Liver (tissue), 8 donors: ENCODE measurements at regions not wholly inside any gene's neighbourhood (a gene's known extent, or its start where the extent isn't known, plus 50 kb on each side); places are given as distances from the start of the nearest gene placed in this dataset.

Experiments
- DNase-seq: peaks from one replicate; pipeline ENCODE4 v3.0.0-alpha.2; 2017; ENCODE audit warnings: low spot score
- H3K27ac ChIP-seq, 2 donors: one replicate each; pipeline ENCODE4 v1.7.0; 2013; ENCODE audit warnings: inconsistent platforms in 2 of 2, low read length in 2 of 2, control low read depth in 1 of 2, low read depth in 1 of 2, mild to moderate bottlenecking in 1 of 2
- H3K27me3 ChIP-seq, 4 donors: one replicate each; pipeline versions ENCODE4 v1.6.1 to v1.7.0; 2013; ENCODE audit warnings: low read length in 3 of 4, inconsistent platforms in 1 of 4, mild to moderate bottlenecking in 1 of 4, moderate library complexity in 1 of 4; ENCODE audit not compliant: control insufficient read depth in 4 of 4, insufficient read depth in 4 of 4
- H3K36me3 ChIP-seq, 4 donors: one replicate each; pipeline versions ENCODE4 v1.6.1 to v1.7.0; 2013; ENCODE audit warnings: low read length in 3 of 4, mild to moderate bottlenecking in 3 of 4, low read depth in 1 of 4, moderate library complexity in 1 of 4; ENCODE audit not compliant: control insufficient read depth in 4 of 4, insufficient read depth in 3 of 4
- H3K4me1 ChIP-seq, 4 donors: one replicate each; pipeline versions ENCODE4 v1.6.1 to v1.7.0; 2013; ENCODE audit warnings: low read length in 3 of 4, mild to moderate bottlenecking in 3 of 4, moderate library complexity in 1 of 4; ENCODE audit not compliant: control insufficient read depth in 4 of 4, insufficient read depth in 4 of 4
- H3K4me3 ChIP-seq, 3 donors: one replicate each; pipeline versions ENCODE4 v1.6.1 to v1.7.0; 2013; ENCODE audit warnings: low read length in 3 of 3, control low read depth in 1 of 3, low read depth in 1 of 3, mild to moderate bottlenecking in 1 of 3
- H3K9ac ChIP-seq, 2 donors: one replicate each; pipeline ENCODE4 v1.7.0; 2013; ENCODE audit warnings: low read length in 2 of 2, mild to moderate bottlenecking in 2 of 2, moderate library complexity in 2 of 2, control low read depth in 1 of 2, low read depth in 1 of 2
- H3K9me3 ChIP-seq, 4 donors: one replicate each; pipeline versions ENCODE4 v1.6.1 to v1.7.0; 2013; ENCODE audit warnings: low read length in 3 of 4; ENCODE audit not compliant: control insufficient read depth in 4 of 4
- EGR1 ChIP-seq, 2 donors: IDR thresholded peaks; 2 replicates each; pipeline ENCODE4 v1.6.1; 2016 to 2018; ENCODE audit warnings: antibody characterized with exemption in 2 of 2, low read depth in 2 of 2
- FOXA1 ChIP-seq: IDR thresholded peaks from 2 replicates; pipeline ENCODE4 v1.6.1; 2016; ENCODE audit warnings: antibody characterized with exemption
- FOXA2 ChIP-seq: IDR thresholded peaks from 2 replicates; pipeline ENCODE4 v1.6.1; 2016; ENCODE audit warnings: antibody characterized with exemption
- GABPA ChIP-seq, 2 donors: IDR thresholded peaks in 1 of 2; conservative IDR thresholded peaks in 1 of 2; 2 replicates each; pipeline ENCODE4 v1.6.1; 2016; ENCODE audit warnings: antibody characterized with exemption in 2 of 2, mild to moderate bottlenecking in 1 of 2, moderate library complexity in 1 of 2
- HNF4A ChIP-seq, 2 donors: conservative IDR thresholded peaks; 2 replicates each; pipeline ENCODE4 v1.6.1; 2016; ENCODE audit warnings: antibody characterized with exemption in 2 of 2, mild to moderate bottlenecking in 2 of 2
- HNF4G ChIP-seq: IDR thresholded peaks from 2 replicates; pipeline ENCODE4 v1.6.1; 2016; ENCODE audit warnings: antibody characterized with exemption
- JUND ChIP-seq, 2 donors: IDR thresholded peaks; 2 replicates each; pipeline ENCODE4 v1.6.1; 2016; ENCODE audit warnings: antibody characterized with exemption in 2 of 2
- NR2F2 ChIP-seq: IDR thresholded peaks from 2 replicates; pipeline ENCODE4 v1.6.1; 2016; ENCODE audit warnings: antibody characterized with exemption
- RAD21 ChIP-seq, 2 donors: IDR thresholded peaks; 2 replicates each; pipeline ENCODE4 v1.6.1; 2016; ENCODE audit warnings: antibody characterized with exemption in 2 of 2, mild to moderate bottlenecking in 2 of 2
- RXRA ChIP-seq, 2 donors: IDR thresholded peaks; 2 replicates each; pipeline ENCODE4 v1.6.1; 2017 to 2018; ENCODE audit warnings: antibody characterized with exemption in 2 of 2, mild to moderate bottlenecking in 1 of 2
- SP1 ChIP-seq: IDR thresholded peaks from 2 replicates; pipeline ENCODE4 v1.6.1; 2018; ENCODE audit warnings: antibody characterized with exemption, mild to moderate bottlenecking
- TAF1 ChIP-seq: conservative IDR thresholded peaks from 2 replicates; pipeline ENCODE4 v1.6.1; 2016; ENCODE audit warnings: antibody characterized with exemption, mild to moderate bottlenecking
- WGBS: extraction: QIAGEN DNeasy Blood & Tissue Kit; methylation state at CpG from one replicate; pipeline ENCODE4 v1.1.7; 2013; 5-methylcytosine and 5-hydroxymethylcytosine counted together
- TF ChIP-seq, protein P1 (sequence below): IDR thresholded peaks from 2 replicates; pipeline ENCODE4 v1.6.1; 2016; ENCODE audit warnings: antibody characterized with exemption
- TF ChIP-seq, protein P2 (sequence below): IDR thresholded peaks from 2 replicates; pipeline ENCODE4 v1.6.1; 2016; ENCODE audit warnings: antibody characterized with exemption
- TF ChIP-seq, protein P3 (sequence below): fragments of 150-350 bp; IDR thresholded peaks from 2 replicates; pipeline ENCODE4 v1.5.1; 2017; ENCODE audit warnings: improper control_type of control experiment, low read depth, low read length; ENCODE audit not compliant: missing input control
- TF ChIP-seq, protein P4 (sequence below): IDR thresholded peaks from 2 replicates; pipeline ENCODE4 v1.6.1; 2016; ENCODE audit warnings: antibody characterized with exemption
- TF ChIP-seq, protein P5 (sequence below): IDR thresholded peaks from 2 replicates; pipeline ENCODE4 v1.6.1; 2016; ENCODE audit warnings: antibody characterized with exemption, mild to moderate bottlenecking
- donor health status: healthy.
- donor health status: healthy.
- donor health status: healthy.
- donor health status: healthy.
- donor health status: healthy.

DNA sequence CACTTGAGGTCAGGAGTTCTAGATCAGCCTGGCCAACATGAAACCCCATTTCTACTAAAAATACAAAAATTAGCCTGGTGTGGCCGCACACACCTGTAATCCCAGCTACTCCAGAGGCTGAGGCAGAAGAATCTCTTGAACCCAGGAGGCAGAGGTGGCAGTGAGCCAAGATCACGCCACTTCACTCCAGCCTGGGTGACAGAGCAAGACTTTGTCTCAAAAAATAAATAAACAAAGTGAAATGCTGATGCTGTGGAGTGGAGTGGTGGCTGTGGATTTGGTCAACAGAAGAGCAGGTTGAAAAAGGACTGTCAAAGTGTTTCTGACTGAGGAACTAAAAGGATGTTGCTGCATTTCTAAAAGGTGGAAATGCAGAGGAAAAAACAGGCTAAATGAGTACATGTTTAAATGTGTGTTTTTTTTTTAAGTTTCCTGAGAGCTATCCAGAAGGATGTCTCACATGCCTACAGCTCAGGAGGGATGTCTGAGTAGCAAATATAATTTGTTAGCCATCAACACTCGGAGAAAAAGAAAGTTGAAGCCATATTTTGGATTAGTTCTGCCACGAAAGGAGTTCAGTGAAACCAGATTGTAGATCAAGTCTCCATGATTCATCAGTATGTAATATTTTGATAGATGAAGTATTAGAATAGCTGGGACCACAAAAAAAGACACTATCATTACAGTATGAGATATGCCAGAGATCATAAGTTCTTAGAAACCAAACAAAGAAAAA, 621.1 kb upstream of the ADGRB3 start:
- no peaks in the 10 kb centered on the region for H3K27me3 ChIP-seq
- H3K9ac ChIP-seq = no peak overlapping the region
- whole genome bisulfite sequencing = 57% methylated on average over 4 of the region's 4 CpGs
- H3K27ac ChIP-seq = no peak overlapping the region
- H3K4me1 ChIP-seq = no peaks in the 10 kb centered on the region
- no peak overlapping the region for H3K4me3 ChIP-seq
- no peaks in the 10 kb centered on the region for H3K9me3 ChIP-seq
- no peak for DNase-seq
- no peak for TF ChIP-seq RAD21 (IDR thresholded peaks at IDR 0.05)
- H3K36me3 ChIP-seq = no peaks in the 10 kb centered on the region

DNA sequence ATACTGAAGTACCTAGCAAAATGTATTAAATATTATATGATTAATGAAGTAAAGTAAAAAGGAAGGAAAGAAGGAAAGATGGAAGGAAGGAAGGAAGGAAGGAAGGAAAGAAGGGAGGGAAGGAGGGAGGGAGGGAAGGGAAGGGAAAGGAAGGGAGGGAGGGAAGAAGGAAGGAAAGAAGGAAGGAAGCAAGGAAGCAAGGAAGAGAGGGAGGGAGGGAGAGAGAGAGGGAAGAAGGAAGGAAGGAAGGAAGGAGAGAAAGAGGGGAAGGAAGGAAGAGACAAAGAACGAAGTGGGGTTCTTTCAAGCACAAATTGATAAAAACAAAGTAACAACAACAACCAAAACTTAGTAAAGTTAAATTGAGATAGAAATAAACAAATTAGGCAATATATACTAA, 622.3 kb upstream of the ADGRB3 start:
- no peaks in the 10 kb centered on the region for H3K9me3 ChIP-seq
- H3K27me3 ChIP-seq = no peaks in the 10 kb centered on the region
- no peak overlapping the region for H3K9ac ChIP-seq
- no peak overlapping the region for H3K4me3 ChIP-seq
- DNase-seq = no peak
- WGBS = 60% methylated on average over 1 of the region's 1 CpG
- H3K36me3 ChIP-seq = no peaks in the 10 kb centered on the region
- TF ChIP-seq JUND (IDR thresholded peaks at IDR 0.05) (no peak), HNF4G (no peak), NR2F2 (no peak), RXRA (IDR thresholded peaks at IDR 0.05) (no peak), RAD21 (IDR thresholded peaks at IDR 0.05) (no peak), SP1 (no peak), GABPA (IDR thresholded peaks at IDR 0.05 in 1 of 2, conservative IDR thresholded peaks at IDR 0.05 in 1 of 2) (no peak), FOXA1 (no peak), EGR1 (IDR thresholded peaks at IDR 0.05; ENCODE audit: low read depth in 2 of 2) (no peak), HNF4A (conservative IDR thresholded peaks at IDR 0.05) (no peak), TAF1 (no peak), FOXA2 (no peak)
- TF ChIP-seq, protein P1, sequence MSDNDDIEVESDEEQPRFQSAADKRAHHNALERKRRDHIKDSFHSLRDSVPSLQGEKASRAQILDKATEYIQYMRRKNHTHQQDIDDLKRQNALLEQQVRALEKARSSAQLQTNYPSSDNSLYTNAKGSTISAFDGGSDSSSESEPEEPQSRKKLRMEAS = no peak
- TF ChIP-seq, protein P2, sequence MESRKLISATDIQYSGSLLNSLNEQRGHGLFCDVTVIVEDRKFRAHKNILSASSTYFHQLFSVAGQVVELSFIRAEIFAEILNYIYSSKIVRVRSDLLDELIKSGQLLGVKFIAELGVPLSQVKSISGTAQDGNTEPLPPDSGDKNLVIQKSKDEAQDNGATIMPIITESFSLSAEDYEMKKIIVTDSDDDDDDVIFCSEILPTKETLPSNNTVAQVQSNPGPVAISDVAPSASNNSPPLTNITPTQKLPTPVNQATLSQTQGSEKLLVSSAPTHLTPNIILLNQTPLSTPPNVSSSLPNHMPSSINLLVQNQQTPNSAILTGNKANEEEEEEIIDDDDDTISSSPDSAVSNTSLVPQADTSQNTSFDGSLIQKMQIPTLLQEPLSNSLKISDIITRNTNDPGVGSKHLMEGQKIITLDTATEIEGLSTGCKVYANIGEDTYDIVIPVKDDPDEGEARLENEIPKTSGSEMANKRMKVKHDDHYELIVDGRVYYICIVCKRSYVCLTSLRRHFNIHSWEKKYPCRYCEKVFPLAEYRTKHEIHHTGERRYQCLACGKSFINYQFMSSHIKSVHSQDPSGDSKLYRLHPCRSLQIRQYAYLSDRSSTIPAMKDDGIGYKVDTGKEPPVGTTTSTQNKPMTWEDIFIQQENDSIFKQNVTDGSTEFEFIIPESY = no peak
- TF ChIP-seq, protein P3, sequence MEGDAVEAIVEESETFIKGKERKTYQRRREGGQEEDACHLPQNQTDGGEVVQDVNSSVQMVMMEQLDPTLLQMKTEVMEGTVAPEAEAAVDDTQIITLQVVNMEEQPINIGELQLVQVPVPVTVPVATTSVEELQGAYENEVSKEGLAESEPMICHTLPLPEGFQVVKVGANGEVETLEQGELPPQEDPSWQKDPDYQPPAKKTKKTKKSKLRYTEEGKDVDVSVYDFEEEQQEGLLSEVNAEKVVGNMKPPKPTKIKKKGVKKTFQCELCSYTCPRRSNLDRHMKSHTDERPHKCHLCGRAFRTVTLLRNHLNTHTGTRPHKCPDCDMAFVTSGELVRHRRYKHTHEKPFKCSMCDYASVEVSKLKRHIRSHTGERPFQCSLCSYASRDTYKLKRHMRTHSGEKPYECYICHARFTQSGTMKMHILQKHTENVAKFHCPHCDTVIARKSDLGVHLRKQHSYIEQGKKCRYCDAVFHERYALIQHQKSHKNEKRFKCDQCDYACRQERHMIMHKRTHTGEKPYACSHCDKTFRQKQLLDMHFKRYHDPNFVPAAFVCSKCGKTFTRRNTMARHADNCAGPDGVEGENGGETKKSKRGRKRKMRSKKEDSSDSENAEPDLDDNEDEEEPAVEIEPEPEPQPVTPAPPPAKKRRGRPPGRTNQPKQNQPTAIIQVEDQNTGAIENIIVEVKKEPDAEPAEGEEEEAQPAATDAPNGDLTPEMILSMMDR = no peak
- TF ChIP-seq, protein P4, sequence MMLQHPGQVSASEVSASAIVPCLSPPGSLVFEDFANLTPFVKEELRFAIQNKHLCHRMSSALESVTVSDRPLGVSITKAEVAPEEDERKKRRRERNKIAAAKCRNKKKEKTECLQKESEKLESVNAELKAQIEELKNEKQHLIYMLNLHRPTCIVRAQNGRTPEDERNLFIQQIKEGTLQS = no peak
- TF ChIP-seq, protein P5, sequence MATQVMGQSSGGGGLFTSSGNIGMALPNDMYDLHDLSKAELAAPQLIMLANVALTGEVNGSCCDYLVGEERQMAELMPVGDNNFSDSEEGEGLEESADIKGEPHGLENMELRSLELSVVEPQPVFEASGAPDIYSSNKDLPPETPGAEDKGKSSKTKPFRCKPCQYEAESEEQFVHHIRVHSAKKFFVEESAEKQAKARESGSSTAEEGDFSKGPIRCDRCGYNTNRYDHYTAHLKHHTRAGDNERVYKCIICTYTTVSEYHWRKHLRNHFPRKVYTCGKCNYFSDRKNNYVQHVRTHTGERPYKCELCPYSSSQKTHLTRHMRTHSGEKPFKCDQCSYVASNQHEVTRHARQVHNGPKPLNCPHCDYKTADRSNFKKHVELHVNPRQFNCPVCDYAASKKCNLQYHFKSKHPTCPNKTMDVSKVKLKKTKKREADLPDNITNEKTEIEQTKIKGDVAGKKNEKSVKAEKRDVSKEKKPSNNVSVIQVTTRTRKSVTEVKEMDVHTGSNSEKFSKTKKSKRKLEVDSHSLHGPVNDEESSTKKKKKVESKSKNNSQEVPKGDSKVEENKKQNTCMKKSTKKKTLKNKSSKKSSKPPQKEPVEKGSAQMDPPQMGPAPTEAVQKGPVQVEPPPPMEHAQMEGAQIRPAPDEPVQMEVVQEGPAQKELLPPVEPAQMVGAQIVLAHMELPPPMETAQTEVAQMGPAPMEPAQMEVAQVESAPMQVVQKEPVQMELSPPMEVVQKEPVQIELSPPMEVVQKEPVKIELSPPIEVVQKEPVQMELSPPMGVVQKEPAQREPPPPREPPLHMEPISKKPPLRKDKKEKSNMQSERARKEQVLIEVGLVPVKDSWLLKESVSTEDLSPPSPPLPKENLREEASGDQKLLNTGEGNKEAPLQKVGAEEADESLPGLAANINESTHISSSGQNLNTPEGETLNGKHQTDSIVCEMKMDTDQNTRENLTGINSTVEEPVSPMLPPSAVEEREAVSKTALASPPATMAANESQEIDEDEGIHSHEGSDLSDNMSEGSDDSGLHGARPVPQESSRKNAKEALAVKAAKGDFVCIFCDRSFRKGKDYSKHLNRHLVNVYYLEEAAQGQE = no peak
- no peaks in the 10 kb centered on the region for H3K4me1 ChIP-seq
- no peak overlapping the region for H3K27ac ChIP-seq
